Kidney tubule cell (primary cell): ENCODE measurements at regions not wholly inside any gene's neighbourhood (a gene's known extent, or its start where the extent isn't known, plus 50 kb on each side); places are given as distances from the start of the nearest gene placed in this dataset.

Source experiments
- DNase-seq: peaks from one replicate; pipeline ENCODE4 v3.0.0-alpha.2; 2018; ENCODE audit warnings: low spot score

- no peak for DNase-seq
Measured at GRCh38 chr10:43958964-43959363, 310.3 kb upstream of the ZNF32 start.

DNA sequence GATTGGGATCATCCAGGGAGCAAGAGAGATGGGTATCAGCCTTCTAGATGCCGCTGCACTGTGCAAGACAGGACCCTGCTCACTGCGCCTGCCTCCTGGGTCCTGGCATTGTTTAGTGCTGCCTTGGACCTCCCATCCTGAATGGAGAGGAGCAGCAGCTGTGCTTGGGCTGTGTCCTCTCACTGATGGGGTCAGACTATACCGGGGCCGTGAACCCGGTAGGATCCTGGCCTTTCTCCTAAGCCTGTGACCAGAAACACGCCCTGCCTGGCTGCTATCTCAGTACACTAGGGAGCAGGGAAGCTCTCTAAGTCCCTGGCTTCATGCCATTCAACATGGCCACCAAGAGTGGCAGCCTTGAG lies 309.4 kb upstream of the ZNF32 start:
- no peak for DNase-seq

DNA sequence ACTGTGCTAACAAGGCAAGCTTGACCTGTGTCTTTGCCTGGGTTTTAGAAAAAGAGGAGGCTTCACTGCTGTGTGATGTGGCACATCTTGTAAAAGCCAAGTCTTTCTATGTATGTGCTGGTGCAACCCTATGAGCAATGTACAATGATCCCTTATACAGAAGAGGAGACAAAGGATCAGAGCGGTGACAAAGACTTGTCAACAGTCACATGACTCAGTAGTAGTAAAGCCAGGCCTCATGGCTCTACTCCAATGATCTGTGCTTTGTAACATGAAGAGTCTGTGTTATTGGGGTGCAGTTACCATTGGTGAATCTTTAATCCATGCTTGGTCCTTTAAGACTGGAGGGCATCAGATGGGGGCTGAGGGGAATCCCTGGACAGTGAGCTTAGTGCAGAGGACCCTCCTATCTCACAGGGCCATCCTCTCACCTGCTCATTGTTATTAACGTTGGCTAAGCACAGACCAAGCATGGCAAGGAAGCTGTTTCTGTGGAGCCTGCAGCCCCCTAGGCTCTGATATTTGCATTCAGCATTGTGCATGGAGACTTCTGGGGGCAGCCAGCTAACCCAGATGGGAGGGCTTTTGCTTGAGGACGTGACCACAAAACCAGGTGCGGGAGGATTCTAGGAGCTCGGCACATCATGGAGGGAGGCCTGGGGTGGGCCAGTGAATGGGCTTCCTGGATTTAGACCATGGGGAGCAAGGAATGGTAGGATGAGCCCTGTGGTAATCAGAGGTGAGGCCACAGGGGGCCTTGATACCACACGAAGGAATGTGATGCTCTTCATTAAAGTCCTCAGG lies 308.8 kb upstream of the ZNF32 start:
- DNase-seq = no peak

DNA sequence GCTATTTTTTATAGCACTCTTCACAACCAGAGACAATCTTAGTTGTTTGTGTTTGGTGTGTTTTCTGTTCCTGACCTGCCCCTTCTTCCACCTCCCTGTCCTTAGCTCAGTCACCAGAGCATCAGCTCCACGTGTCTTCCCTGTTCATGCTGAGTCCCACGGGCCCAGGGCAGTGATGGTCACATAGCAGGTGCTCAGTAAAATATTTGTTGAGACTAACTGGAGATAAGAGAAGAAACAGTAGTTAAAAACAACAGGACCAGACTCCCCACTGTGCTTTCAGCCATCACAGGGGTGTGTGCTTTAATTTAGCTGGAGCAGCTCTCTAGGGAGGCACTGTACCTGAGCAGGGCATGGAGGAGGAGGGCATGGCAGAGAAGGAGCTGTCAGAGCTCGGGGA lies 307.3 kb upstream of the ZNF32 start:
- DNase-seq = no peak

GRCh38 chr10:43955002-43955596 lies 306.4 kb upstream of the ZNF32 start:
- DNase-seq = no peak

DNA sequence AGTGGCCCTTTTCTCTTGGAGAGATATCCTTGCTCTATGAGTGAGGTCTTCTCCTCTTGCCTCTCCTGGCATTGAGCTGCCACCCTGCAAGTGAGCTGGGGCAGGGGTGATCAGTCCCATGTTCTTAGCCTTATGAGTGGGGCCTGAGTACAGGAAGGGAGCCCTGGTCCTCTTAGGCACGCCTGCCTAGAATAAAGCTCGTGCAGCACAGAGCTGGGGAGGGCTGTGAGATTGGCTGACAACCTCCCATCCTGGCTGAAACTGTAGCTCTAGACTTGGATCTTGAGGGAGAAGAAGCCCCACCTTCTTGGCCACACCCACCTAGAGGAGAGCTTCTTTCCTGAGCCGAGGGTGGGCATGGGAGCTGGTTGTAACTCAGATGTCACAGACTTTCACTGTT lies 305.0 kb upstream of the ZNF32 start:
- no peak for DNase-seq

- no peak for DNase-seq
Measured at GRCh38 chr10:43952760-43953159, 304.1 kb upstream of the ZNF32 start.

- no peak for DNase-seq
Measured at GRCh38 chr10:43949351-43949750, 300.7 kb upstream of the ZNF32 start.

DNA sequence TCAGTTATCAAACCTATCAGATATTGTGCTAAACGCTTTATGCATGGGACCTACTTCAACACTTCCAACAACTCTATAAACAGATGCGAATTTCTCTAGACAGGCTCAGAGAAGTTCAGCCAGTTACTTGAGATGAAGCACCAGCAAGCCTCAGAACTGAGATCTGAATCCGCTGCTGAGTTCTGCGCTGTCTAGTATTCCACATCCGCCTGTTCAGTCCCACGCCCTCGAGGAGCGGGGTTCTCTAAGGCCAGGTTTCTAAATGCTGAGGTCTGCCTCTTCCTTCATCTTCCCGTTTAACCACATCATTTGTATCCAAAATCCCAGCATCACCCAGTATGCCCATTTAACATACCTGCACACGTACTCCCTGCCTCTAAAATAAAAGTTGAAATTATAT lies 297.8 kb upstream of the ZNF32 start:
- DNase-seq = no peak

DNA sequence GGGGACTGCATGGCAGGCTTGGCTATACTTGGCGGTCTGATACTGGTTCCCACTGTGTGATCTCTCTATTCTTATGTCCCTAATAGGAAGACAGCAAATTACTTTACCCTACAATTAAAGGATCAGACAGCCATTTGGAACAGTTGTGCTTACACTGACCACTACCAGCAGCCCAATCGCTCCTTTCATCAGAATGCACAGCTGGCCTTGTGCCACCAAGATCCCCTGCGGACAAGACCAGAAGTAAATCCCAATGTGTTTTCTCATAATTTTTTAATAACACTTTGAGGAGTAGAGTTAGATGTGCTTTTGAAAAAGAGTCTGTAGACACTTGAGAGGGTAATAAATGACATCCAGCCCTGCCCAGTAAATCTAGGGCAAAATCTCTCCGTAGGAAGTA lies 297.2 kb upstream of the ZNF32 start:
- no peak for DNase-seq

- DNase-seq = no peak
Measured at GRCh38 chr10:43945094-43945730, 296.5 kb upstream of the ZNF32 start.

GRCh38 chr10:43944381-43945093 lies 295.9 kb upstream of the ZNF32 start:
- DNase-seq = no peak

DNA sequence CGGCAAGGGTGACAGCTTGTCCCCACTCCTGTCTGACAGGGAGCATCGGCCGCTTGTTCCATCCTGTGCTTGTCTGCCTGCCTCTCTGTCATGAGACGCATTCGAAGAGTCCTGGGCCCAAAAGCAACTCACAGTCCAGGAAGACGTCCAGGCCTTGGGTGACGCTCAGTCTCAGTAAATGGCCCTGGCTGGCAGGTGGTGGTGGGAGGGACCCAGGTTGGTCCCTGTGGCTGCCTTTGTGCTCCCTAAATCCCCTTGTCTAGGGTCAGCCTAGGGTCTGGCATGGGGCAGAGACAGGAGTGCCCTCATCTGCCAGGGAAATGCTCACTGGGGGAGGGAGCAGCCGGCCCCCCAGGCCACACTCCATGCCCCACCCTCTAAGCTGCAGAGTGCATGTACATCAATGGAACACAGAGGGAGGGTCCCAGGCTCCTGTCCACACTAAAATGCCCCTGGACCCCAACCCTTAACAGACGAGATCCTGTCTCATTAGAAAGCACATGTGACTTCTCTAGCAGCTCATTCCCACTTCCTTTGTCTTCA lies 295.2 kb upstream of the ZNF32 start:
- no peak for DNase-seq

DNA sequence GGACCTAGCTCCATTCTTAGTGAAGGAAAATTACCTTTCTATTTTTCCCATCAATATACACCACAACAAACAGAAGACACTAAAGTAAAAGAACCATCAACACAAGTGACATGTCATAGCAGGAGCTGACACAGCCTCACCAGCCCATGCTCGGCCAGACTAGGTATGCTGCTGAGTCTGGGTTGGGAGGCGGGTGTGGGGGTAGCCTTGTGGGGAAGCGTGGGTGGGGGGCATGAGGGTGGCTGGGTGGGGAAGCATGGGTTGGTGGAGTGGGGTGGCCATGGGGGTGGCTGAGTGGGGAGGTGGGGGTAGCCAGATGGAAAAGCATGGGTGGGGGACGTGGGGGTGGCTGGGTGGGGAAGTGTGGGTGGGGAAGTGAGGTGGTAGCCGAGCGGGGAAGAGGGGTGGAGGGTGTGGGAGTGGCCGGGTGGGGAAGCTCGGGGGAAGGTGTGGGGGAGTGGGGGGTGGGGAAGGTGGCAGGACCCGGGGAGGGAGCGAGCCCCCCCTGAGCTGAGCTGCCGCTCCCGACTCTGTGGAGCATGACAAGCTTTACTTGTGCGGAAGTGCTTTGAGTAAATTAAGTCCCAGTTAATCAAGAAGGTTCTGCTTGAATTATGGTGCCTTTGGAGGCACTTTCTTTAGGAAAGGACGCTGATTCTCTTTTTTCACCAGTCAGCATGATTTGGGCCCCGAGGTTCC lies 294.6 kb upstream of the ZNF32 start:
- DNase-seq = no peak

- no peak for DNase-seq
Measured at GRCh38 chr10:43942096-43942850, 293.6 kb upstream of the ZNF32 start.

DNA sequence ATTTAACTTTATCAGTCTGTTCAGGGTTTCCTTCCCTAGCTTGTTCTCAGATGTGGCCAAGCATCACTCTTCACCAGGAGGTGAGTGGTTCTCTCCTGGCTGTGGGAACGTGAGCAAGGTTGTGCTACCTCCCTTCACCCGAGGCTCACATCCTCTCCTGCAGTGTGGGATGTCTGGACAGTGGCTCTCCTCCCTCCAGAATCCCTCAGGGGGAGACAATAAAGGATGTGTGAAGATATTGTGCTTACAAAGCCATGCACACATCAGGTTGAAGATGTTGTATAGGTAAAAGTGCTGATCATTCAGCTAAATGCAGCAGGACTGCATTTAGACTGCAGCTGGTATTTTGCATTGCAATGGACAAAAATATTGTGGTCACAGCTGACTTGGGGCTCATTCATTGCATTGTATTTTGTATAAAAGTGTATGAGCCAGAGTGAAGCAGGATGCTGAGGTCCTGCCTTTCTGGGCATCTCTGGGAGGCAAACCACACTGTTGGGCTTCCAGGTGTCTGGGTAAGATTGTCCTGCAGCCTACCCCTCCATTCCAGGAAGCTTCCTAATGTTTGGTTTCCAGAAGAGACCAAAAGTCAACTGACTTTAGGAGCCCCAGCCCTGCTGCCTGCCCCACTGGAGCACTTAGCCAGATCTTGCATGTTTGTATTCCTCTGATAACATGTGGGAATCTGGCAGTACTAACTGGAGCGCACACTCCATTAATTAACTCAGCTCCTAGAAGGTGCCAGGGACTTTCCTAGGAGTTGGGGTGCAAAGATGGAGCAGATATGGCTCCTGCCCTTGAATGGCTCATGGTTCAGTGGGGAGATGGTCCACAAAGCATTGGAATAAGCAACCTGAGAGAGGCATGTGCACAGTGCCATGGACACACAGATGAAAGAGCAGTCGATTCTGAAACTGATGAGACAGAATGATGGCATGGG lies 292.5 kb upstream of the ZNF32 start:
- DNase-seq = no peak

- no peak for DNase-seq
Measured at GRCh38 chr10:43939939-43940820, 291.5 kb upstream of the ZNF32 start.

DNA sequence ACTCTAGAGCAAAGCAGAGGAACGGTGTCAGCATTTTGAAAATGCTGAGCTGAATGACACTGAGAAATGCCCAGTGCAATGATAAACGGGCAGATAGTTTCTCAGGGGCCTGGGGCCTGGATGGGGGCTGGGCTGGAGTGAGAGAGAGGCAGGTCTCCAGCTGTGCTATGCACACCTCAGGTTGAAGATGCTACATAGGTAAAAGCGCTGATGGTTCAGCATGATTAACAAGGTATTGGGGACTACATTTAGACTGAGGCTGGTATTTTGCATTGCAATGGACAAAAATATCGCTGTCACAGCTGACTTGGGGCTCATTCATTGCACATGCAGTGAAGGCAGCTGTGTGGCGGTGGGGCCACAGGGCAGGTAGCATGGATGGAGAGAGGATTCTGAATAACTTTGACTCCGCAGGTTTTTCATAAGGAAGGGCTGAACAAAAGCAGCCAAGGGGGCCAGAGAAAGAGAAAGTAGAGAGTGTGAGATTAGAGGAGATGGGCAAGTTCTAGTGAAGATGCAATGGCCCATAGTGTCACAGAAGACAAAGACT lies 290.8 kb upstream of the ZNF32 start:
- no peak for DNase-seq

GRCh38 chr10:43938810-43939209 lies 290.1 kb upstream of the ZNF32 start:
- no peak for DNase-seq
